ENCODE measurements at regions not wholly inside any gene's neighbourhood (a gene's known extent, or its start where the extent isn't known, plus 50 kb on each side); places are given as distances from the start of the nearest gene placed in this dataset.
A peak's percentile ranks its signal among the peaks of the same experiment; 100 is the strongest.
"Not testable (repeated sequence)": the region's sequence is repeated elsewhere in the genome, so short reads cannot be mapped to it uniquely, and the experiment has no call there.

- no peak for DNase-seq (ENCODE audit: low spot score)
Measured at GRCh38 chr6:14997507-14997906, 248.4 kb upstream of the JARID2 start.

GRCh38 chr6:14999106-14999505 is 246.8 kb upstream of the JARID2 start:
- DNase-seq (ENCODE audit: low spot score), result no peak

GRCh38 chr6:15001326-15001910 is 244.5 kb upstream of the JARID2 start:
- DNase-seq (ENCODE audit: low spot score), result no peak

GRCh38 chr6:15008269-15008668 is 237.6 kb upstream of the JARID2 start:
- no peak for DNase-seq (ENCODE audit: low spot score)

GRCh38 chr6:15014958-15015357 is 230.9 kb upstream of the JARID2 start:
- DNase-seq (ENCODE audit: low spot score), result no peak

GRCh38 chr6:15016813-15017212 is 229.1 kb upstream of the JARID2 start:
- DNase-seq (ENCODE audit: low spot score), result no peak

- DNase-seq (ENCODE audit: low spot score), result peak; percentile 35
Measured at GRCh38 chr6:15017261-15017660, 228.6 kb upstream of the JARID2 start.

GRCh38 chr6:15017803-15018202 is 228.1 kb upstream of the JARID2 start:
- DNase-seq (ENCODE audit: low spot score), result no peak

GRCh38 chr6:15020119-15020770 is 225.6 kb upstream of the JARID2 start:
- DNase-seq (ENCODE audit: low spot score), result no peak

GRCh38 chr6:15021074-15021473 is 224.8 kb upstream of the JARID2 start:
- DNase-seq (ENCODE audit: low spot score), result no peak

- not testable (repeated sequence) for DNase-seq (ENCODE audit: low spot score)
Measured at GRCh38 chr6:15023018-15023417, 222.9 kb upstream of the JARID2 start.

- DNase-seq (ENCODE audit: low spot score), result no peak
Measured at GRCh38 chr6:15023448-15023847, 222.4 kb upstream of the JARID2 start.

- peak; percentile 24 for DNase-seq (ENCODE audit: low spot score)
Measured at GRCh38 chr6:15025446-15025845, 220.4 kb upstream of the JARID2 start.

GRCh38 chr6:15026832-15027231 is 219.0 kb upstream of the JARID2 start:
- DNase-seq (ENCODE audit: low spot score), result no peak

- no peak for DNase-seq (ENCODE audit: low spot score)
Measured at GRCh38 chr6:15027472-15027871, 218.4 kb upstream of the JARID2 start.

- no peak for DNase-seq (ENCODE audit: low spot score)
Measured at GRCh38 chr6:15032015-15032414, 213.9 kb upstream of the JARID2 start.

- no peak for DNase-seq (ENCODE audit: low spot score)
Measured at GRCh38 chr6:15033850-15034203, 212.0 kb upstream of the JARID2 start.

GRCh38 chr6:15036690-15037245 is 209.1 kb upstream of the JARID2 start:
- no peak for DNase-seq (ENCODE audit: low spot score)

- DNase-seq (ENCODE audit: low spot score), result no peak
Measured at GRCh38 chr6:15037253-15037652, 208.6 kb upstream of the JARID2 start.

- no peak for DNase-seq (ENCODE audit: low spot score)
Measured at GRCh38 chr6:15038013-15038791, 207.7 kb upstream of the JARID2 start.

- DNase-seq (ENCODE audit: low spot score), result no peak
Measured at GRCh38 chr6:15039136-15039535, 206.7 kb upstream of the JARID2 start.

GRCh38 chr6:15042938-15043337 is 202.9 kb upstream of the JARID2 start:
- DNase-seq (ENCODE audit: low spot score), result no peak
